ENCODE measurements at regions not wholly inside any gene's neighbourhood (a gene's known extent, or its start where the extent isn't known, plus 50 kb on each side); places are given as distances from the start of the nearest gene placed in this dataset.

DNA sequence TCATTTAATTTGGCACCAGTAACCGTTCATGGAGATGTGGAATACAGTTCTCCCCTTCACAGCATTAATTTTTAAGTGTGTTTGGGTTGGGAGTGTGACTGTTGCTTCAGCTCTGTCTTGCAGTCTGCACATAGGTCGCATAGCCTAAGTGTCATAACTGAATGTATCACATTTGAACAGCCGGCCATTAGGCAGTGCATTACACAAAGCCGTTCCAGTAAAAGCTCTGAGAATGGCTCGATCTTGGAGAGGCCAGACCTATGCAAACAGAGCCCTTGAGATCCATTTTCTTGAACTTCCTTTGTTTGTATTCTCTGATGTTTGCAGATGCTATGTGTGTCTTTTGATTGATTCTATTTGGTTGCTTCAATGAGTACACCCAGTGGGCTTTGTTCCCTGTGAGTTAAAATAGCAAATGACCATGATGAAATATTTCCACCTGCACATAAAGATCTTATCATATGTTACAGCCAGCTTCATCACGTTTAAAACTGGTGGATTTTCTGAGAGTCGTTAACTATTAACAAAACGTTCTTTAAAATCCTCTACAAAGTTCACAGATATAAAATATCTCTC, 1104.9 kb upstream of the SLC10A2 start:
- TF ChIP-seq POLR2A (IDR thresholded peaks at IDR 0.05; ENCODE audit: low read depth) (no peak), POLR2AphosphoS5 (IDR thresholded peaks at IDR 0.05) (no peak), EP300 (IDR thresholded peaks at IDR 0.05) (no peak)
- TF ChIP-seq, protein P1, sequence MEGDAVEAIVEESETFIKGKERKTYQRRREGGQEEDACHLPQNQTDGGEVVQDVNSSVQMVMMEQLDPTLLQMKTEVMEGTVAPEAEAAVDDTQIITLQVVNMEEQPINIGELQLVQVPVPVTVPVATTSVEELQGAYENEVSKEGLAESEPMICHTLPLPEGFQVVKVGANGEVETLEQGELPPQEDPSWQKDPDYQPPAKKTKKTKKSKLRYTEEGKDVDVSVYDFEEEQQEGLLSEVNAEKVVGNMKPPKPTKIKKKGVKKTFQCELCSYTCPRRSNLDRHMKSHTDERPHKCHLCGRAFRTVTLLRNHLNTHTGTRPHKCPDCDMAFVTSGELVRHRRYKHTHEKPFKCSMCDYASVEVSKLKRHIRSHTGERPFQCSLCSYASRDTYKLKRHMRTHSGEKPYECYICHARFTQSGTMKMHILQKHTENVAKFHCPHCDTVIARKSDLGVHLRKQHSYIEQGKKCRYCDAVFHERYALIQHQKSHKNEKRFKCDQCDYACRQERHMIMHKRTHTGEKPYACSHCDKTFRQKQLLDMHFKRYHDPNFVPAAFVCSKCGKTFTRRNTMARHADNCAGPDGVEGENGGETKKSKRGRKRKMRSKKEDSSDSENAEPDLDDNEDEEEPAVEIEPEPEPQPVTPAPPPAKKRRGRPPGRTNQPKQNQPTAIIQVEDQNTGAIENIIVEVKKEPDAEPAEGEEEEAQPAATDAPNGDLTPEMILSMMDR (IDR thresholded peaks at IDR 0.05), result no peak

Data from esophagus muscularis mucosa (tissue), 4 donors.